IMR-90 (cell line): ENCODE measurements at regions not wholly inside any gene's neighbourhood (a gene's known extent, or its start where the extent isn't known, plus 50 kb on each side); places are given as distances from the start of the nearest gene placed in this dataset.

Experiments used
- CEBPB ChIP-seq: IDR thresholded peaks from 2 replicates; pipeline ENCODE4 v1.6.1; 2012; ENCODE audit warnings: low read depth, low read length, improper control_type of control experiment
- CHD1 ChIP-seq: IDR thresholded peaks from 2 replicates; pipeline ENCODE4 v1.6.1; 2012; ENCODE audit warnings: low read depth, low read length, improper control_type of control experiment
- CTCF ChIP-seq: conservative IDR thresholded peaks from 2 replicates; pipeline ENCODE4 v1.5.1; 2012; ENCODE audit warnings: mild to moderate bottlenecking, low read depth, low read length, improper control_type of control experiment
- ELK1 ChIP-seq: fragments of 150-350 bp; IDR thresholded peaks from 2 replicates; pipeline ENCODE4 v1.6.1; 2016; ENCODE audit warnings: low read depth, mild to moderate bottlenecking, low read length, moderate library complexity, borderline replicate concordance
- FOS ChIP-seq: fragments of 150-350 bp; IDR thresholded peaks from 2 replicates; pipeline ENCODE4 v1.6.1; 2016; ENCODE audit warnings: low read depth, low read length
- MAFK ChIP-seq: IDR thresholded peaks from 2 replicates; pipeline ENCODE4 v1.6.1; 2012; ENCODE audit warnings: low read depth, low read length, improper control_type of control experiment
- MAZ ChIP-seq: IDR thresholded peaks from 2 replicates; pipeline ENCODE4 v1.6.1; 2012; ENCODE audit warnings: low read depth, mild to moderate bottlenecking, low read length, improper control_type of control experiment, moderate library complexity, borderline replicate concordance
- MXI1 ChIP-seq: IDR thresholded peaks from 2 replicates; pipeline ENCODE4 v1.6.1; 2012; ENCODE audit warnings: low read depth, mild to moderate bottlenecking, low read length, moderate library complexity, borderline replicate concordance
- POLR2A ChIP-seq: IDR thresholded peaks from 2 replicates; pipeline ENCODE4 v1.6.1; 2012; ENCODE audit warnings: mild to moderate bottlenecking, low read depth, low read length
- RAD21 ChIP-seq: IDR thresholded peaks from 2 replicates; pipeline ENCODE4 v1.6.1; 2012; ENCODE audit warnings: low read length, improper control_type of control experiment
- SMC3 ChIP-seq: fragments of 150-350 bp; IDR thresholded peaks from 2 replicates; pipeline ENCODE4 v1.6.1; 2016; ENCODE audit warnings: low read depth, mild to moderate bottlenecking, antibody characterized with exemption, low read length, moderate library complexity

- TF ChIP-seq ELK1 (no peak), CTCF (no peak), MAFK (no peak), RAD21 (no peak), POLR2A (no peak), CHD1 (no peak), CEBPB (no peak), SMC3 (no peak), FOS (no peak), MAZ (no peak), MXI1 (no peak)
Measured at GRCh38 chr9:87422999-87423398, 74.7 kb upstream of the DAPK1 start.
